GM18951 (cell line): ENCODE measurements at regions not wholly inside any gene's neighbourhood (a gene's known extent, or its start where the extent isn't known, plus 50 kb on each side); places are given as distances from the start of the nearest gene placed in this dataset.

Source experiments
- POLR2A ChIP-seq: IDR thresholded peaks from 4 replicates; pipeline ENCODE4 v1.6.1; 2011; ENCODE audit warnings: mild to moderate bottlenecking; ENCODE audit not compliant: insufficient read length, insufficient read depth; ENCODE audit errors: extremely low read depth
- in situ Hi-C: fragments of 300-500 bp; cut with MboI; formaldehyde crosslinking; loops from one replicate; pipeline ENCODE4 v1.12.0; 2022; ENCODE audit warnings: low sequenced_read_pairs, mixed read lengths, inconsistent platforms; ENCODE audit not compliant: unreplicated experiment

DNA sequence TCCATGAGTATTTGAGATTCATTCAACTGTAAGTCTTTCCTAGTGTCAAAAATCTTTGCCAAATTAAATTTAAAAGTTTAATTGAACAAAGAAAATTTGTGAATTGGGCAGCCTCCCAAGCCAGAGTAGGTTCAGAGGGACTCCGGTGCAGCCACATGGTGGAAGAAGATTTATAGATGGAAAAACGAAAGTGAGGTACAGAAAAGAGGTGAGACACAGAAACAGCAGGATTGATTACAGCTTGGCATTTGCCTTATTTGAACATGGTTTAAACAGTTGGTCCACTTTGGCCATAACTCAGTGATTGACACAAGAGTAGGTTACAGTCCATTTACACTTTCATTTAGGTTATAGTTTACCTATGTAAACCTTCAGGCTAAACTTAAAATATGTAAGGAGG, 465.8 kb downstream of the ARL4A start:
- in situ Hi-C loops = no loop called here
- TF ChIP-seq POLR2A = no peak

DNA sequence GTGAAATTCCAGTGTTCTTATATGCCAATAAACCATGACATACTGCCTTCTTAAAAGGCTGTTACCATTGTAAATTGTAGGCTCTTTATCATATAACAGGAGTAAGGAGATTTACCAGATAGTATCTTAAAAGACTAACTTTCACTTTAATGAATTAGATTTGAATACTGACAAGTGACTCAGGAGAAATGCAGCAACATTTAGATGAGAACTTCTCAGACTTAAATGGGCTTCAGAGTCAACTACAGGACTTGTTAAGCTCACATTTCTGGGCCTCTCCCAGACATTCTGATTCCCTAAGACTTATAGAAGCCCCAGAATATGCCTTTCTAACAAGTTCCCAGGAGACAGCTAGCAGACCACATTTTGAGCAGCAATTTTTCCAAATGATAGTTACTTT, 466.3 kb downstream of the ARL4A start:
- in situ Hi-C loops = no loop called here
- no peak for TF ChIP-seq POLR2A

DNA sequence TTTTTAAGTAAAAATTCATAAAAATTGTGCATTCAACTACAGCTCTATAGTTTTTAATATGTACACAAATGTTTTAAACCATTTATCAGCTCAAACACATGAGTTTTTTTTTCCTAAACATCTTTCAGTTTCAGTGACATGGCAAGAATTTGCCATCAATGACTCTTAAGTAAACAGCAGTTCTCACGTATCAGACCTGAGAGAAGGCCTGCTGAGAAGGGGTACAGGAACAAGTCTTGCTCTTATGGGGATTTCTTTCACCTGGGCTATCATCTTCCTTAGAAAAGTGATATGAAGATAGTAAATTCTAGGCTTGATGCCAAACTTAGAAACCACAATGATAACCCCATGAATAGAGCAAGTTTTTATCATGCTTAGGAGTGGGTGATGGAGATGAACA, 467.8 kb downstream of the ARL4A start:
- in situ Hi-C loops = no loop called here
- no peak for TF ChIP-seq POLR2A

DNA sequence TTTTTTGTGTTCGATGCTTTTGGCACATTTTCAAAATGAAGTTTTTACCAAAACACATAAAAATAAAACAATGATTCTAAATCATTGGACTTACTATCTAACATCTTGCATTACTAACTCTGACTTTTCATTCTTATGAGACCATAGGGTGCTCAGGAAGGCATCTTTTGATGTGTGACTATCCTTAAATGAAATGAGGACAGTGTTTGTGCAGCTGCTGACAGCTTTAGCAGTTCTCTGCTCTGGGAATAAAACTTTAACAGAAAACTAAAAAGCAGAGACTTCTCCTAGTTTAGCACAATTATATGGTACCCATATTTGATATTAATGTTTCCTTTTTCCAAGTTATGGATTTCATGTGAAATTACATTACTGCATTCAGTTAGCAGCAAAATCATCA, 471.6 kb downstream of the ARL4A start:
- TF ChIP-seq POLR2A = no peak
- in situ Hi-C loops = no loop called here

DNA sequence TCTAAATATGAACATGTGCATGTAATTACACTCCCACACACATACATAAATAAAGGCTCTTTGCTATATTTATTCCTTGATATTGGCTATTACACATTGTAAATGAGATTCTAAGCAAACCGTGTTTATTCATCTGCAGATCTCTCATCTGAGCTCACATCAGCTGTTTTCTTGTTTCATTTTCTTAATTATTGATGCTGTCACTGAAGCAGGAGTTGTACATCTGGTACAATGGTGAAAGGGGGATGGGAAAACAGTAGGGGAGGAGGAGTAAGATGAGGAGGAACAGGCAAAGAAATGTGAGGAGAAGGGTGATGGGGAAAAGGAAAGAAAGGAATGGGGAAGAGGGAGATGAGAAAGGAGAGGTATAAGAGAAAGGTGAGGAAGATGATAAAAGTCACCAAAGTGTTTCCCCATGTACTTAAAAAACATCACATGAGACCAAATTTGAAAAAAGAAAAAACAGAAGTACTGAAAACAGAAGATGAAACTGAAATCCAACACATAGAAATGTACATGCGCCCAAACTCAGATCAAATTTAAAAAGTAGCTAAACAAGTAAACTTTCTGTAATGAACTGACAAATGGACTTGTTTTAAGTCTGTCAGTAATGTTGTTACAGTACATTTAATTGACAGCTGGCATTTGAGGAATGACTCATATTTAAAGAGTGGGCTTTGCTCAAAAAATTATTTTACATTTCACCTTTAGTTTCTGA, 472.2 kb downstream of the ARL4A start:
- in situ Hi-C loops = no loop called here
- TF ChIP-seq POLR2A = no peak

DNA sequence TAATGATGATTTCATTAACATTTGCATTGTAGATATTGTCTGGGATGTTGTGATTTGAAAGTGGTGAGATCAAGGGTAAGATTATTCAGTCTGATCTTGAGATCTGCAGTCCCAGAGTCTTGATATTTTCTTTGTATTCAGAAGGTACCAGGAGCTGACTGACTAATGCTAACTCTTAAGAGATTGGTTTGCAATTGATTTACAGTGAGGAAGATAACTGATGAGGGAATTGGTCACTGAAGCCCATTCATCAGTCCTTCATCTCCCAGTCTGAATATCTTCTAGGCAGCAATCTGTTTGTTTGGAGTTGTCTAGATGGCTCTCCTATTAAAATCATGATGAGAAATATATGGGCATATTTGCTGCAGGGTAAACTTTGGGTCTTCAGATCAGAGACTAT, 473.7 kb downstream of the ARL4A start:
- no peak for TF ChIP-seq POLR2A
- in situ Hi-C loops = no loop called here

DNA sequence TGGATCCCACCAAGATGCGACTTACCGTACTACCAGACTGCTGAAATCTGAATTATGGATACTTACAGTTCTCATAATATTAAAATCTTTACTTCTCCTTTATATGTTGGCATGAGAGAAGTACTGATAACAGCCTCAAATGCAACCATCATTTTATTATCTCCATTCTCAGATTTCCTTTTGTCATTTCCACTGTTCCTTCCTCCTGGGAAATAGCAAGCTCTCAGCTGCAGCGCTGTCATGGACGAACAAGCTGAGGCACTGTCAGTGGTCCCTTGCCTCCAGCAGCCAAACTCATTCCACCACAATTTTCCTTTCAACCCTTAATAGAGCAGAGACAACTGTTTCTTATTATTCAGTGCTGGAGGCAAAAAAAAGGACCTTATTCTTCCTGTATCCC, 478.4 kb downstream of the ARL4A start:
- in situ Hi-C loops = no loop called here
- TF ChIP-seq POLR2A = no peak

DNA sequence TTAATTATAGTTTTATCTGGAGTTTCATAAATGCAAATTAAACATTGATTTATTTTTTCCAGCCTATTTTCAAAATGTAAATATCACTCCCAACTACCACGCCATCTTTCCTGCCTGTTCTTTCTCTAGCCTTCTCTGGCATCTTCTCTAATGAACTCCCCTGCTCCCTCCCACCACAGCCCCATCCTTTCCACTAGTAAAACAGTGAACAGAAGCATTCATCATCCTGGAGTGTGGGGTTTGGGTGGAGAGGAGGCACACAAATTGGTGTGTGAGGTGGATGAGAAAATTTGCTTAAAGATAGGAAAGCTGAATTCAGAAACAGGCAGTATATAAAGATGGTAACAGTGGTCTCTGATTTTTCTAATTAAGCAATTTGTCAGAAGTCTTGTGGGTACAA, 479.4 kb downstream of the ARL4A start:
- no peak for TF ChIP-seq POLR2A
- in situ Hi-C loops = no loop called here

DNA sequence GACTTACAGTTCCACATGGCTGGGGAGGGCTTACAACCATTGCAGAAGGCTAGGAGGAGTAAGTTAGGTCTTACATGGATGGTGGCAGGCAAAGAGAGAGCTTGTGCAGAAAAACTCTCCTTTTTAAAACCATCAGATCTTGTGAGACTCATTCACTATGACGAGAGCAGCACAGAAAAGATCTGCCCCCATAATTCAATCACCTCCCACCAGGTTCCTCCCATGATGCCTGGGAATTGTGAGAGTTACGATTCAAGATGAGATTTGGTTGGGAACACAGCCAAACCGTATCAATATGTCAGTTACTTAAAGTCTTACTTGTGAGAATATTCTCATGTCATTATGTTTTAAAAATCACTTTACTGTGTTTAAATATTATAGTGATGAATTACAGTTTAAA, 481.9 kb downstream of the ARL4A start:
- in situ Hi-C loops = no loop called here

DNA sequence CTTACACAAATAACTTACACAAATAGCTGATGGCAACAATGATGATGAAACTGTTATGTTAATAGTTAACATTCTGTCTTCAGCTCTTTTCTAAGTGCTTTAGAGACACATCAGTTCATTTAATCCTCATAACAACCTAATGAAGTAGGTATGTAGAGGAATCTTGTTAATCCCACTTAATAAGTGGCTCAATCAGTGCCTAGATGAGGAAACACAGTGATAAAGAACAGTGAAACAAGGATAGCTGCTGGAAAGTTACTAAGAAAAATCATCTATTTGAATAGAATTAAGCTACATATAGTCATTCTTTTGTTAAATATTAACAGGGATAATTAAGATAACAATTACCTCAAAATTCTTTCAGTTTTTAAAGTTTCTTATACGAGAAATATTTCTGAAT, 487.6 kb downstream of the ARL4A start:
- in situ Hi-C loops = no loop called here
- TF ChIP-seq POLR2A = no peak

More for the DNA sequence above, 481.9 kb downstream of the ARL4A start:
- no peak for TF ChIP-seq POLR2A

DNA sequence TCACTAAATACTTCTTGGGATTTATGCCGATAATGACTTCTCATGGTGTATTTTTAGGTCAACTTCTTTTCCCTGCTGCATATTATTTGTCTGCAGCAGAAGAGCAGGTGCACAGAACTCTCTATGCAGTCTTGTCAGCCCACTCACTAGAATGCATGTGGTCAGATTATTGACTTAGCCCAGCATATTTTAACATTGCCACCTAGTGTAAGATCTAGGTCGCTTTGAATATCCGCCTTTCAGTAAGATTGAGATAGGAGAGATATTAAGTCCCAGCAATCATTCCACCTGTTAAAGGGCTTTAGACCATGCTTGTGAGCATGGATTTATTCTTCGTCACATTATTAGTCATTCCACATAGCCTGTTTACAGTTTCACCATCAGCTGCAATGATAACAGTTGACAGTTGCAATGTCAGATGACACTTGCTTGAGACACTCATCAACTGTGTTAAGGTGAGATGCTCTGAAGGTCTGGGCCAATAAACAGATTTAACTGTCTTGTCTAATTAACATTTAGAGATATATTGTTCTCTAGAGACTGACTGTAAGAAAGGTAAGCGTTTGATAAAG, 491.7 kb downstream of the ARL4A start:
- no peak for TF ChIP-seq POLR2A
- in situ Hi-C loops = no loop called here

DNA sequence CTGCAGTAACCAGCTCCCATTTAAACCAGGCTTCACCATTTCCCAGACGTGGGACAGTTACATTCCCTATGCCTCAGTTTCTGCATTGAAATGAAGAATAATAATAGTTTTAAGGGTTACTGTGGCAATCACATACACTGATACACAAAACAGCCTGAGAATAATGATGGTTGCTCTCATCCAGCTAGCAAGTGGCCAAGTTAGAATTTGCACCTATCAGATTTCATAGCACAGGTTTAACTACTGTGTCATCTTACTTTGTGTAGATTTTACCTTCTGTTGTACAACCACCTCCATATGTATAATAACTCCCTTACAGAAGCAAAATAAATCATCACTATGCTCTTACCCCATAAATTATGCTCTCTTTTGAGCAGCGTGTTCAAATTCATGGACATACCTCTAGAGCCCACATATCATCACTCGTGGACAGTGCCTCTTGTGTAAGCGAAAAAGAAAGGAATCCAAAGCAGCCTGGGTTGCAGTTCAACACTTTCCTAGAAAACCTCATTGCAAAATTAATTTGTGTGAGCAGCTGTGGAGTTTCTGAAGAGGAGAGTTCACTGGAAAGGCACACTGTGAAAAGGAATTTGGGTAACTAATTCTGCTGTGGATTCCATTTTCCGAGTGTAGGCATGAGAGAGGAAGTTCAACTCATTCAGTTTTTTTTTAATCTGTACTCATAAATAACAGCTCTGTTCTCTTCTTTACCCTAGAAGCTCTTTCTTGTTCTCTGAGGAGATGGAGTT, 492.5 kb downstream of the ARL4A start:
- TF ChIP-seq POLR2A = no peak
- in situ Hi-C loops = no loop called here

DNA sequence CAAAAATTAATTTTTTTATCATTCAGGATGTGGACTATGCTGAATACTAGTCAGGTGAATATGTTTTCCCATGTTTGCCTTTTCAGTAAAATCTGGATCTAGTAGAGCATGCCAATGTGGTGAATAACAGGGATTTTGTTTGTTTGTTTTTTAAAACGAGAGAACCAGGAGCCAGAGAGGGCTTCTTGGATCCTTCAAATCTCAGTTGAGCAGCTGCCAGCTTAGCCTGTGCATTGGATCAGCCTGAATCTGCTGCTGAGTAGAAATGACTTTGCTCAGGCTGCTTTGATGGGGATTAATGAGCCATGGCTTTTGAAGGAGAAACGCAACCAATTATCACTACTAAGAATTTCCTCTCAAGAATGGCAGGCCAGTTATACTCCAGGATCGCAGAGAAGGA, 493.8 kb downstream of the ARL4A start:
- in situ Hi-C loops = no loop called here
- no peak for TF ChIP-seq POLR2A

DNA sequence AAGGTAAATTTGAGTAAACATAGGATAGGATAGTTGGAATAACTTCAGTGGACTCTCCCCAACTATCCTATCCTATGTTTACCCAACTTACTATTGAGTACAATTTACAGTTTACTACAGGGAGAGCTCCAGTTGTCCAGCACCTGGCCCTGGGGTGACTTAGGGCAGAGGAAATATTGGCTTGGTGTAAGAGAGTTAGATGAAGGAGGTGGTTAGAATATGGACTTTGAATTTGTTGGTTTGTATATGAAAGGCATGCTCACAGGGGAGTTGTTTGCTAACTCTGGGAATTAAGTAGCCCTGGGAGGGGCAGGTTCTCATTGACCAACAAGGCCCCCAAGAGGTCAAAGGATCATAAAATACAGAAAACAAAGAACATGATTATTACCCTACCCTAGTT, 497.7 kb downstream of the ARL4A start:
- TF ChIP-seq POLR2A = no peak
- in situ Hi-C loops = no loop called here

DNA sequence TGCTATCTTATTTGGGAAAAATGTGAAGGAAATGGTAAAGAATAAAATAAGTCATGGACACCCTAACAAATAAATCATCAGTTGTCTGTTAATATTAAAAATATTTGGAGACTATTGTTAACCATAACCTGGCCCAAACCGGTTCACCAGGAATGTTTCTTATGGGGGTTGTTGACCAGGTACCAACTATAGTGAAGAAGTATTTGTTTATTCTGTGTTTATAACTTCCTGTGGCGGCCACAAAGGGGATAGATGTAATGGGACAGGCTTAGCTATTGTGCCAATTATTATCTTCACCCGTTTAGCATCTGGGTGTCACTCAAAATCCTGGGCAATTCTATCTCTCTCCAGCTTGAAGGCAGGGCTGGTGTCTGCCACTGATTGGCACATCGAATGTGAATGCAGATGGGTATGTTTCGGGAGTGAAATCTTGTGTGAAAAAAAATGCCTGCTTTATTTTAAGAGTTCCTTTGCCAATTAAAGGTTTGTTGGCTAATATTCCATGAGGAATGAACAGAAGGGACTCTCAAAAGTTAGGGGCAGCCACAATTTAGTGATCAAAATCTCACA, 500.9 kb downstream of the ARL4A start:
- in situ Hi-C loops = no loop called here
- no peak for TF ChIP-seq POLR2A
